ENCODE measurements at regions not wholly inside any gene's neighbourhood (a gene's known extent, or its start where the extent isn't known, plus 50 kb on each side); places are given as distances from the start of the nearest gene placed in this dataset.

- no peaks in the 10 kb centered on the region for H3K36me3 Mint-ChIP-seq
These were observed 127.0 kb upstream of the TFAP2D start for GRCh38 chr6:50586331-50586675.

GRCh38 chr6:50589751-50590470 is 123.4 kb upstream of the TFAP2D start:
- H3K27me3 Mint-ChIP-seq, result no peaks in the 10 kb centered on the region
- H3K36me3 Mint-ChIP-seq, result no peaks in the 10 kb centered on the region
- H3K9me3 Mint-ChIP-seq, result no peaks in the 10 kb centered on the region
- DNase-seq (no peak), ATAC-seq (ENCODE audit: low read depth in 2 of 2) (no peak)
- H3K4me3 Mint-ChIP-seq, result no peak overlapping the region
- H3K4me1 Mint-ChIP-seq, result no peaks in the 10 kb centered on the region
- no peak overlapping the region for H3K27ac Mint-ChIP-seq

More at GRCh38 chr6:50586331-50586675, 127.0 kb upstream of the TFAP2D start:
- Mint-ChIP-seq H3K27ac (no peak overlapping the region), H3K27me3 (no peaks in the 10 kb centered on the region), H3K9me3 (peaks cover 0 to 3% (median 0%) of the 10 kb centered on the region in 7 donors), H3K4me3 (no peak overlapping the region), H3K4me1 (no peaks in the 10 kb centered on the region)
- ATAC-seq (ENCODE audit: low read depth in 2 of 2), result no peak
- no peak for DNase-seq

GRCh38 chr6:50591135-50591534 is 122.2 kb upstream of the TFAP2D start:
- DNase-seq, result no peak
- Mint-ChIP-seq H3K9me3 (no peaks in the 10 kb centered on the region), H3K4me1 (no peaks in the 10 kb centered on the region), H3K27me3 (no peaks in the 10 kb centered on the region), H3K4me3 (no peak overlapping the region), H3K27ac (no peak overlapping the region), H3K36me3 (no peaks in the 10 kb centered on the region)
- no peak for ATAC-seq (ENCODE audit: low read depth in 2 of 2)

GRCh38 chr6:50600280-50600679 is 113.0 kb upstream of the TFAP2D start:
- Mint-ChIP-seq H3K36me3 (no peaks in the 10 kb centered on the region), H3K9me3 (no peaks in the 10 kb centered on the region), H3K4me1 (no peaks in the 10 kb centered on the region), H3K4me3 (no peak overlapping the region), H3K27me3 (peaks cover 0 to 5% (median 0%) of the 10 kb centered on the region in 3 donors), H3K27ac (no peak overlapping the region)
- DNase-seq, result no peak
- no peak for ATAC-seq (ENCODE audit: low read depth in 2 of 2)

- peak; percentile 2 for DNase-seq
These were observed 111.0 kb upstream of the TFAP2D start for GRCh38 chr6:50602292-50602691.

GRCh38 chr6:50608421-50608820 is 104.9 kb upstream of the TFAP2D start:
- H3K36me3 Mint-ChIP-seq, result no peaks in the 10 kb centered on the region
- H3K9me3 Mint-ChIP-seq, result peaks cover 0 to 5% (median 0%) of the 10 kb centered on the region in 7 donors
- no peaks in the 10 kb centered on the region for H3K27me3 Mint-ChIP-seq
- DNase-seq, result no peak
- no peak overlapping the region for H3K4me3 Mint-ChIP-seq
- no peak overlapping the region for H3K27ac Mint-ChIP-seq
- no peak for ATAC-seq (ENCODE audit: low read depth in 2 of 2)
- H3K4me1 Mint-ChIP-seq, result no peaks in the 10 kb centered on the region

More at GRCh38 chr6:50602292-50602691, 111.0 kb upstream of the TFAP2D start:
- H3K27ac Mint-ChIP-seq, result no peak overlapping the region
- no peaks in the 10 kb centered on the region for H3K9me3 Mint-ChIP-seq
- no peaks in the 10 kb centered on the region for H3K36me3 Mint-ChIP-seq
- H3K4me1 Mint-ChIP-seq, result no peaks in the 10 kb centered on the region
- ATAC-seq (ENCODE audit: low read depth in 2 of 2), result no peak
- H3K4me3 Mint-ChIP-seq, result no peak overlapping the region
- peaks cover 0 to 5% (median 0%) of the 10 kb centered on the region in 3 donors for H3K27me3 Mint-ChIP-seq

- no peak overlapping the region for H3K4me3 Mint-ChIP-seq
- ATAC-seq (ENCODE audit: low read depth in 2 of 2) (no peak), DNase-seq (no peak)
- no peak overlapping the region for H3K27ac Mint-ChIP-seq
- no peaks in the 10 kb centered on the region for H3K27me3 Mint-ChIP-seq
- H3K4me1 Mint-ChIP-seq, result no peaks in the 10 kb centered on the region
- H3K9me3 Mint-ChIP-seq, result peaks cover 0 to 5% (median 2%) of the 10 kb centered on the region in 7 donors
- no peaks in the 10 kb centered on the region for H3K36me3 Mint-ChIP-seq
These were observed 102.8 kb upstream of the TFAP2D start for GRCh38 chr6:50610562-50610961.

- ATAC-seq (ENCODE audit: low read depth in 2 of 2) (no peak), DNase-seq (no peak)
- Mint-ChIP-seq H3K9me3 (peaks cover 0 to 24% (median 6%) of the 10 kb centered on the region in 7 donors), H3K27me3 (no peaks in the 10 kb centered on the region), H3K36me3 (no peaks in the 10 kb centered on the region), H3K27ac (no peak overlapping the region), H3K4me1 (no peaks in the 10 kb centered on the region), H3K4me3 (no peak overlapping the region)
These were observed 77.9 kb upstream of the TFAP2D start for GRCh38 chr6:50635429-50635828.

- DNase-seq (no peak), ATAC-seq (ENCODE audit: low read depth in 2 of 2) (no peak)
- H3K9me3 Mint-ChIP-seq, result peaks cover 0 to 14% (median 4%) of the 10 kb centered on the region in 7 donors
- no peaks in the 10 kb centered on the region for H3K27me3 Mint-ChIP-seq
- H3K4me1 Mint-ChIP-seq, result no peaks in the 10 kb centered on the region
- H3K27ac Mint-ChIP-seq, result no peak overlapping the region
- H3K4me3 Mint-ChIP-seq, result no peak overlapping the region
- H3K36me3 Mint-ChIP-seq, result no peaks in the 10 kb centered on the region
These were observed 76.1 kb upstream of the TFAP2D start for GRCh38 chr6:50637267-50637666.

- ATAC-seq (ENCODE audit: low read depth in 2 of 2), result no peak
- Mint-ChIP-seq H3K36me3 (peaks cover 0 to 7% of the 10 kb centered on the region in 2 donors), H3K4me3 (no peak overlapping the region), H3K27me3 (no peaks in the 10 kb centered on the region), H3K4me1 (no peaks in the 10 kb centered on the region), H3K27ac (no peak overlapping the region), H3K9me3 (peaks cover 10 to 21% (median 14%) of the 10 kb centered on the region in 7 donors)
- DNase-seq, result no peak
These were observed 64.2 kb upstream of the TFAP2D start for GRCh38 chr6:50649086-50649485.

- H3K4me1 Mint-ChIP-seq, result no peaks in the 10 kb centered on the region
- H3K27me3 Mint-ChIP-seq, result no peaks in the 10 kb centered on the region
- DNase-seq (no peak), ATAC-seq (ENCODE audit: low read depth in 2 of 2) (no peak)
- H3K4me3 Mint-ChIP-seq, result no peak overlapping the region
- H3K36me3 Mint-ChIP-seq, result peaks cover 0 to 7% of the 10 kb centered on the region in 2 donors
- H3K9me3 Mint-ChIP-seq, result peaks cover 7 to 15% (median 10%) of the 10 kb centered on the region in 7 donors
- no peak overlapping the region for H3K27ac Mint-ChIP-seq
These were observed 60.1 kb upstream of the TFAP2D start for GRCh38 chr6:50653253-50653652.

GRCh38 chr6:50654155-50654554 is 59.2 kb upstream of the TFAP2D start:
- ATAC-seq (ENCODE audit: low read depth in 2 of 2) (no peak), DNase-seq (no peak)
- Mint-ChIP-seq H3K27ac (no peak overlapping the region), H3K9me3 (peaks cover 3 to 17% (median 7%) of the 10 kb centered on the region in 7 donors), H3K4me1 (no peaks in the 10 kb centered on the region), H3K4me3 (no peak overlapping the region), H3K27me3 (no peaks in the 10 kb centered on the region), H3K36me3 (peaks cover 0 to 4% of the 10 kb centered on the region in 2 donors)

GRCh38 chr6:50655848-50656453 is 57.4 kb upstream of the TFAP2D start:
- H3K36me3 Mint-ChIP-seq, result no peaks in the 10 kb centered on the region
- H3K4me3 Mint-ChIP-seq, result no peak overlapping the region
- peaks cover 0 to 14% (median 3%) of the 10 kb centered on the region in 7 donors for H3K9me3 Mint-ChIP-seq
- H3K27me3 Mint-ChIP-seq, result no peaks in the 10 kb centered on the region
- ATAC-seq (ENCODE audit: low read depth in 2 of 2) (no peak), DNase-seq (no peak)
- H3K27ac Mint-ChIP-seq, result no peak overlapping the region
- no peaks in the 10 kb centered on the region for H3K4me1 Mint-ChIP-seq

GRCh38 chr6:50657513-50657912 is 55.8 kb upstream of the TFAP2D start:
- no peak for DNase-seq
- no peak overlapping the region for H3K4me3 Mint-ChIP-seq
- no peaks in the 10 kb centered on the region for H3K27me3 Mint-ChIP-seq
- no peak for ATAC-seq (ENCODE audit: low read depth in 2 of 2)
- no peaks in the 10 kb centered on the region for H3K4me1 Mint-ChIP-seq
- H3K27ac Mint-ChIP-seq, result no peak overlapping the region
- H3K36me3 Mint-ChIP-seq, result no peaks in the 10 kb centered on the region
- H3K9me3 Mint-ChIP-seq, result peaks cover 0 to 4% (median 2%) of the 10 kb centered on the region in 7 donors

Measured in naive B cell (primary cell).